HFF-Myc (cell line): ENCODE measurements at regions not wholly inside any gene's neighbourhood (a gene's known extent, or its start where the extent isn't known, plus 50 kb on each side); places are given as distances from the start of the nearest gene placed in this dataset.

Experiments
- DNase-seq: peaks from one replicate; pipeline ENCODE4 v3.0.0-alpha.2; 2011; ENCODE audit warnings: low read depth; ENCODE audit errors: extremely low read depth
- H3K4me3 ChIP-seq: replicated peaks from 2 replicates; pipeline ENCODE4 v1.5.1; 2011; ENCODE audit warnings: low read depth, mild to moderate bottlenecking, control low read depth, low read length
- CTCF ChIP-seq: IDR thresholded peaks from 2 replicates; pipeline ENCODE4 v1.5.1; 2012; ENCODE audit warnings: mild to moderate bottlenecking, low read depth, low read length, control low read depth; ENCODE audit errors: missing control alignments

DNA sequence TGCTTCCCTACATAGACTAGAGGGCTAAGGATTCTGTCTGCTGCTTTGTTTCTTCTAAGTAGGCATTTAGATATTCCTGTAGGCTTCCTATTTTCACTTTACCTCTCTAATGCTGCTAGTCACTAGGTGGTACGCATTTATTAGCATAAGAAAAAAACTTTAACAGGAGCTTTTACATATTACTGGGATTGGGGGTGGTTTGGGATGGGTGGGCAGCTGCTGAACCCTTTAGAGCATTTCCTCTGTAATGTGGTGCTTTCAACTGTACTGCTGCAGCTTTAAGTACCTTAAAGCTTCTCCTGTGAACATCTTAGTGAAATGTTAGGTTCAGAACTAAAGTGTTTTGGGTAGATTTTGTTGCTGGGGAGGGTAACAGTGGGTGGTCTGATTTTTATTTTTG lies 92.6 kb downstream of the ZNF486 start:
- TF ChIP-seq CTCF, result no peak
- DNase-seq, result no peak
- H3K4me3 ChIP-seq, result no peak overlapping the region

DNA sequence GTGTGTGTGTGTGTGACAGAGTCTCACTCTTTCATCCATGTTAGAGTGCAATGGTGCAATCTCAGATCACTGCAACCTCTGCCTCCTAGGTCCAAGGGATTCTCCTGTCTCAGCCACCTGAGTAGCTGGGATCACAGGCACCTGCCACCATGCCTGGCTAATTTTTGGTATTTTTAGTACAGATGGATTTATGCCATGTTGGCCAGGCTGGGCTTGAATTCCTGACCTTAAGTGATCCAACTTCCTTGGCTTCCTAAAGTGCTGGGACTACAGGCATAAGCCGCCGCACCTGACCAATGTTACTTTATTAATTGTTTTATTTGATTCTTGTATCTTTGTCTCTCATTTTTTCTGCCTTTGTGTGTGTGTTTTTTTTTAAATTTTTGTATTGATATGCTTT lies 89.6 kb downstream of the ZNF486 start:
- H3K4me3 ChIP-seq, result no peak overlapping the region
- no peak for DNase-seq
- no peak for TF ChIP-seq CTCF

GRCh38 chr19:20254121-20254520 lies 87.1 kb downstream of the ZNF486 start:
- no peak for DNase-seq
- no peak overlapping the region for H3K4me3 ChIP-seq
- TF ChIP-seq CTCF, result no peak

DNA sequence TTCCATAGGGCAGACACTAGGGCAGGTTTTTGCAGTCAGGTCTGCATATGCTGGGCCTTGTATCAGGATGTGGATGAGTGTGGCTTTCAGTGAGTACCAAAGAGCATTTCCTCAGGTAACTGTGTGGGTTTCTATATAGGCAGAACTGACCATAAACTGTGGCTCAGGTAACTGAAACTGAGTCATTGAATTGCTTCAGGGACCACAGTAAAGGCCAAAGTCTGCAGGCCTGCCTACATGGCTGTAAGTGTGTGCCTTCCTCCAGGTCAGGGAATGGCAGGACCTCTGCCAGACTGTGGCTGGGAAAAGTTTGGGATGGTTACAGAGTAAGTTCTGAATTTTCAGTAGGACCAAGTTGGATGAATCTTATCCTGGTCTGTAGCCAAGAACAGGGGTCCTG lies 85.6 kb downstream of the ZNF486 start:
- H3K4me3 ChIP-seq, result no peak overlapping the region
- TF ChIP-seq CTCF, result no peak

DNA sequence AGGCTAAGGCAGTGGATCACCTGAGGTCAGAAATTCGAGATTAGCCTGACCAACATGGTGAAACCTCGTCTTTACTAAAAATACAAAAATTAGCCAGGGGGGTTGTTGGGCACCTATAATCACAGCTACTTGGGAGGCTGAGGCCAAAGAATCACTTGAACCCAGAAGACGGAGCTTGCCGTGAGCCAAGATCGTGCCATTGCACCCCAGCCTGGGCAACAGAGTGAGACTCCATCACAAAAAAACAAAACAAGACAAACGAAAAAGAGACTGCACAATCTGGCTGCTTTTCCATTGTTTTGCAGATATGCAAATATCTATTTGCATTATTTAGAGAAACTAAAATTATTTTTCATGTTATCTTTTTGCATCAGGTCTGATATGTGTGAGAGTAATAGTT lies 83.6 kb downstream of the ZNF486 start:
- TF ChIP-seq CTCF, result no peak
- H3K4me3 ChIP-seq, result no peak overlapping the region
- no peak for DNase-seq

More for the DNA sequence above, 85.6 kb downstream of the ZNF486 start:
- DNase-seq, result no peak

GRCh38 chr19:20250121-20250520 lies 83.1 kb downstream of the ZNF486 start:
- no peak overlapping the region for H3K4me3 ChIP-seq
- no peak for TF ChIP-seq CTCF
- no peak for DNase-seq
